Stimulated activated naive CD8-positive, alpha-beta T cell treated with anti-CD3 and anti-CD28 coated beads, Interleukin-15, amount 100 ng/mL, for 72 hours (primary cell): ENCODE measurements at regions not wholly inside any gene's neighbourhood (a gene's known extent, or its start where the extent isn't known, plus 50 kb on each side); places are given as distances from the start of the nearest gene placed in this dataset.

Experiments
- ATAC-seq: fragments of 150-1000 bp; cut with Tn5 transposase; 2 replicates; pipeline ENCODE4 v1.10.0; 2021; ENCODE audit warnings: mild to moderate bottlenecking, moderate library complexity
- DNase-seq, 2 donors: peaks; one replicate each; pipeline ENCODE4 v3.0.0; 2021 to 2022
- H3K27ac Mint-ChIP-seq, 2 donors: one replicate each; pipeline ENCODE4 v1.8.0; 2022; ENCODE audit warnings: mild to moderate bottlenecking in 2 of 2, mixed read lengths in 2 of 2, moderate library complexity in 2 of 2
- H3K27me3 Mint-ChIP-seq: one replicate; pipeline ENCODE4 v1.8.0; 2022; ENCODE audit warnings: mixed read lengths
- H3K4me1 Mint-ChIP-seq: one replicate; pipeline ENCODE4 v1.8.0; 2022; ENCODE audit warnings: mild to moderate bottlenecking, mixed read lengths
- H3K4me3 Mint-ChIP-seq, 2 donors: one replicate each; pipeline ENCODE4 v1.8.0; 2022; ENCODE audit warnings: mild to moderate bottlenecking in 2 of 2, mixed read lengths in 2 of 2, moderate library complexity in 1 of 2
- H3K9me3 Mint-ChIP-seq, 2 donors: one replicate each; pipeline ENCODE4 v1.8.0; 2022; ENCODE audit warnings: mixed read lengths in 2 of 2

- peaks cover 7 to 9% of the 10 kb centered on the region in 2 donors for H3K9me3 Mint-ChIP-seq
- no peaks in the 10 kb centered on the region for H3K4me1 Mint-ChIP-seq
- DNase-seq (no peak), ATAC-seq (no peak)
- no peaks in the 10 kb centered on the region for H3K27me3 Mint-ChIP-seq
- no peak overlapping the region for H3K27ac Mint-ChIP-seq
- H3K4me3 Mint-ChIP-seq, result no peak overlapping the region
Measured at GRCh38 chr21:15319727-15320126, 254.9 kb upstream of the NRIP1 start.

GRCh38 chr21:15324542-15324941 is 259.7 kb upstream of the NRIP1 start:
- no peak overlapping the region for H3K27ac Mint-ChIP-seq
- no peaks in the 10 kb centered on the region for H3K4me1 Mint-ChIP-seq
- DNase-seq (no peak), ATAC-seq (no peak)
- H3K9me3 Mint-ChIP-seq, result peaks cover 4 to 7% of the 10 kb centered on the region in 2 donors
- H3K4me3 Mint-ChIP-seq, result no peak overlapping the region
- no peaks in the 10 kb centered on the region for H3K27me3 Mint-ChIP-seq

- peaks cover 0 to 7% of the 10 kb centered on the region in 2 donors for H3K9me3 Mint-ChIP-seq
- DNase-seq (no peak), ATAC-seq (peak; percentile 37)
- no peak overlapping the region for H3K4me3 Mint-ChIP-seq
- no peaks in the 10 kb centered on the region for H3K4me1 Mint-ChIP-seq
- H3K27me3 Mint-ChIP-seq, result no peaks in the 10 kb centered on the region
- H3K27ac Mint-ChIP-seq, result no peak overlapping the region
Measured at GRCh38 chr21:15326032-15326867, 261.4 kb upstream of the NRIP1 start.

GRCh38 chr21:15327637-15328265 is 263.0 kb upstream of the NRIP1 start:
- DNase-seq, result no peak
- no peaks in the 10 kb centered on the region for H3K27me3 Mint-ChIP-seq
- no peak overlapping the region for H3K4me3 Mint-ChIP-seq
- no peak overlapping the region for H3K27ac Mint-ChIP-seq
- peaks cover 0 to 7% of the 10 kb centered on the region in 2 donors for H3K9me3 Mint-ChIP-seq
- peak; percentile 31 for ATAC-seq
- H3K4me1 Mint-ChIP-seq, result no peaks in the 10 kb centered on the region

DNA sequence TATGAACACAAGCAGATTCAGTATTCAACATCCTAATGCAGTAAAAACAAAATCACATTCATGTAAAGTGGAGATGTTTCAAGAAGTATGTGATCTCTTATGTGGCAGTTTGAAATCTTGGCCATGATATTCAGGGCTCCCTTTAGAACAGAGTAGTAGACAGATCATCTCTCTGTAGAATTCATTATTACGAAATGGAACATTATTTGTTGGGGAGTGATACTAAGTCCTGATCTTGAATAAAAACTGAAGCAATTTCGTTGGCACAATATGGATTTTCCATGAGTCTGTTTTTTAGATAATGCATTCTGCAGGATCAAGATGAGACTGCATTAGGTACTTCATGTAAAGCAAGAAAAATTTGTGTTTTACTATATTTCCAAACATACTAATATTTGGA is 264.4 kb upstream of the NRIP1 start:
- Mint-ChIP-seq H3K4me1 (no peaks in the 10 kb centered on the region), H3K9me3 (peaks cover 0 to 7% of the 10 kb centered on the region in 2 donors), H3K27me3 (no peaks in the 10 kb centered on the region), H3K27ac (no peak overlapping the region), H3K4me3 (no peak overlapping the region)
- DNase-seq, result no peak
- no peak for ATAC-seq

GRCh38 chr21:15330872-15331271 is 266.1 kb upstream of the NRIP1 start:
- no peaks in the 10 kb centered on the region for H3K4me1 Mint-ChIP-seq
- H3K27ac Mint-ChIP-seq, result no peak overlapping the region
- no peak overlapping the region for H3K4me3 Mint-ChIP-seq
- peaks cover 0 to 7% of the 10 kb centered on the region in 2 donors for H3K9me3 Mint-ChIP-seq
- ATAC-seq, result no peak
- H3K27me3 Mint-ChIP-seq, result no peaks in the 10 kb centered on the region
- DNase-seq, result no peak

GRCh38 chr21:15332572-15332971 is 267.8 kb upstream of the NRIP1 start:
- Mint-ChIP-seq H3K4me1 (no peaks in the 10 kb centered on the region), H3K4me3 (no peak overlapping the region), H3K27me3 (no peaks in the 10 kb centered on the region), H3K27ac (no peak overlapping the region), H3K9me3 (peaks cover 0 to 3% of the 10 kb centered on the region in 2 donors)
- DNase-seq (no peak), ATAC-seq (no peak)

DNA sequence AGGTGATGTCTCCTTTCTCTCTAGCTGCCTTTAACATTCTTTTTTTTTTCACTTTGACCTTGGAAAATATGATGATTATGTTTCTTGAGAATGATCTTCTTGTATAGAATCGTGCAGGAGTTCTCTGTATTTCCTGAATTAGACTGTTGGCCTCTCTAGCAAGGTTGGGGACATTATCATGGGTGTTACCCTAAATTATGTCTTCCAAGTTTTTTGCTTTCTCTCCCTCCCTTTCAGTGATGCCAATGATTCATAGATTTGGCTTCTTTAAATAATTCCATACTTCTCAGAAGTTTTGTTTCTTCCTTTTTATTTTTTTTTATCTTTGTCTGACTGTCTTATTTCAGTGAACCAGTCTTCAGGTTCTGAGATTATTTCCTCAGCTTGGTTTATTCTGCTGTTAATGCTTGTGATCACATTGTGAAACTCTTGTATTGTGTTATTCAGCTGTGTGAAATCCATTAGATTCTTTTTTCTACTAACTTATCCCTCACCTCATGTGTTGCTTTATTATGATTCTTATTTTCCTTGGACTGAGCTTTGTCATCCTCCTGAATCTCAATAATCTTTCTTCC is 268.4 kb upstream of the NRIP1 start:
- Mint-ChIP-seq H3K4me3 (no peak overlapping the region), H3K27me3 (no peaks in the 10 kb centered on the region), H3K4me1 (no peaks in the 10 kb centered on the region), H3K27ac (peak overlapping the region in 1 of 2 donors; percentile 28), H3K9me3 (no peaks in the 10 kb centered on the region)
- DNase-seq (no peak), ATAC-seq (no peak)

- Mint-ChIP-seq H3K9me3 (no peaks in the 10 kb centered on the region), H3K27ac (peak overlapping the region in 1 of 2 donors; percentile 3), H3K4me1 (no peaks in the 10 kb centered on the region), H3K4me3 (no peak overlapping the region), H3K27me3 (no peaks in the 10 kb centered on the region)
- ATAC-seq, result no peak
- no peak for DNase-seq
Measured at GRCh38 chr21:15333951-15334350, 269.2 kb upstream of the NRIP1 start.

GRCh38 chr21:15343066-15343465 is 278.3 kb upstream of the NRIP1 start:
- Mint-ChIP-seq H3K4me1 (no peaks in the 10 kb centered on the region), H3K27ac (no peak overlapping the region), H3K9me3 (peaks cover 0 to 5% of the 10 kb centered on the region in 2 donors), H3K4me3 (no peak overlapping the region), H3K27me3 (peaks cover 37% of the 10 kb centered on the region)
- DNase-seq (no peak), ATAC-seq (no peak)

- DNase-seq (no peak), ATAC-seq (no peak)
- Mint-ChIP-seq H3K27ac (no peak overlapping the region), H3K4me3 (no peak overlapping the region), H3K27me3 (peaks cover 8% of the 10 kb centered on the region), H3K9me3 (peaks cover 4 to 6% of the 10 kb centered on the region in 2 donors), H3K4me1 (peaks cover 11% of the 10 kb centered on the region)
Measured at GRCh38 chr21:15352009-15352408, 287.2 kb upstream of the NRIP1 start.

DNA sequence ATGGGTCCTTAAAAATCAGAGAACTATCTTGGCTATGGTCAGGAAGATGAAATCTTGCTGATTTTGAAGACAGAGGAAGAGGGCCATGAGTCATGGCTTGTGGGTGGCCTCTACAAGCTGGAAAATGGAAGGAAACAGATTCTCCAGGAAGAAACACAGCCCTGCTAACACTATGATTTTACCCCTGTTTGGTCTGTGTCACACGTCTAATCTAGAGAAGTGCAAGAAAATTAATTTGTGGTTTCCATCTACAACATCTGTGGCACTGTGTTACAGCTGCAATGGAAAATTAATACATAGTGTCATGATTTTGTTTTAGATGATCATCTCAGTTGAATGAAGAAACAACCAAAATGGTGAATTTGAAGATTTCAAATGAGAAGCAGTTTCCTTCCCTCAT is 288.7 kb upstream of the NRIP1 start:
- peaks cover 4 to 6% of the 10 kb centered on the region in 2 donors for H3K9me3 Mint-ChIP-seq
- no peak overlapping the region for H3K27ac Mint-ChIP-seq
- no peaks in the 10 kb centered on the region for H3K27me3 Mint-ChIP-seq
- peaks cover 11% of the 10 kb centered on the region for H3K4me1 Mint-ChIP-seq
- no peak overlapping the region for H3K4me3 Mint-ChIP-seq
- DNase-seq (no peak), ATAC-seq (no peak)

GRCh38 chr21:15354516-15354915 is 289.7 kb upstream of the NRIP1 start:
- no peak overlapping the region for H3K27ac Mint-ChIP-seq
- peaks cover 4 to 6% of the 10 kb centered on the region in 2 donors for H3K9me3 Mint-ChIP-seq
- no peaks in the 10 kb centered on the region for H3K27me3 Mint-ChIP-seq
- H3K4me1 Mint-ChIP-seq, result peaks cover 11% of the 10 kb centered on the region
- DNase-seq, result no peak
- ATAC-seq, result no peak
- H3K4me3 Mint-ChIP-seq, result no peak overlapping the region

DNA sequence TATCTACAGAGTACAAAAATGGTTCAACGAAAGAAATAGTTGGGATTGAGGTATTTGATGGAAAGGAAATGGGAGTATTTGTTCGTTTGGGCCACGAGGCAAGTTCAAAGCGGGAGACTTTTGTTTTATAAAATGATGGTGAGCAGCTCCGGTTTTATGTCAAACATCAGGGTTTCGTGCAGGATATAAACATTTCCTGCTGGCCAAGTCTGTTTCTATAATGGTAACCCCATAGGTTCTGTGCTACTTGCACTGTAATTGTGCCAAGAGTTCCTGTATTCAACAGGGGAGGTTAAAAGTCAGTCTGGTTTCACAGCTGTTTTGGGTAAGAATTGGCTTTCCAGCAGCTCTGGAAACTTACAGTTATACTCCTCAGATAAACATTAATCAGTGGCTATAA is 290.3 kb upstream of the NRIP1 start:
- H3K27ac Mint-ChIP-seq, result no peak overlapping the region
- ATAC-seq (no peak), DNase-seq (no peak)
- H3K4me1 Mint-ChIP-seq, result peaks cover 11% of the 10 kb centered on the region
- peaks cover 4 to 6% of the 10 kb centered on the region in 2 donors for H3K9me3 Mint-ChIP-seq
- no peaks in the 10 kb centered on the region for H3K27me3 Mint-ChIP-seq
- no peak overlapping the region for H3K4me3 Mint-ChIP-seq

- Mint-ChIP-seq H3K9me3 (peaks cover 4 to 6% of the 10 kb centered on the region in 2 donors), H3K4me1 (peaks cover 7% of the 10 kb centered on the region), H3K4me3 (no peak overlapping the region), H3K27me3 (no peaks in the 10 kb centered on the region), H3K27ac (no peak overlapping the region)
- no peak for DNase-seq
- ATAC-seq, result no peak
Measured at GRCh38 chr21:15359251-15359650, 294.5 kb upstream of the NRIP1 start.

DNA sequence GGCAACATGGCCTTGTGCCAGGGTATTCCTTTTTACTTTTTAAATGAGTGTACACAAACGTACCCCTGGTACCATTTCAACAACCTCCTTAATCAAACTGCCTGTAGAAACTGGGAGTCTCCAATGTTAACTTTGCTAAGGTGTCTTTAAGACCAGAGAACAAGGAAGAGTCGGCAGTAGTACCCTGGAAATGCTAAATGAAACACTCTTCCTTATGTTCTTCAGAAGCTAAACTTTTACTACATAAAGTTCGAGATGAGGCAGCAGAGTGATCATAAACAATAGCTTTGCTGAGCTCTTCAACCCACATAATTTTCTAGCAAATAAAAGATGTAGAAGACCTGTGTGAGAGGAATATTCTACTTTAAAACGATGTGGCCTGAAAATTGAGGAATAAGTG is 297.7 kb upstream of the NRIP1 start:
- Mint-ChIP-seq H3K4me1 (no peaks in the 10 kb centered on the region), H3K27me3 (no peaks in the 10 kb centered on the region), H3K9me3 (peaks cover 8 to 20% of the 10 kb centered on the region in 2 donors), H3K27ac (no peak overlapping the region), H3K4me3 (no peak overlapping the region)
- ATAC-seq (no peak), DNase-seq (no peak)
